Left ventricle myocardium inferior (tissue), 1 donor: ENCODE measurements at regions not wholly inside any gene's neighbourhood (a gene's known extent, or its start where the extent isn't known, plus 50 kb on each side); places are given as distances from the start of the nearest gene placed in this dataset.

Experiments used
- DNase-seq: peaks from one replicate; pipeline ENCODE4 v3.0.0-alpha.2; 2020
- H3K27ac ChIP-seq: fragments of 200-600 bp; replicated peaks from 2 replicates; pipeline ENCODE4 v1.8.0; 2021
- H3K27me3 ChIP-seq: fragments of 200-600 bp; 2 replicates; pipeline ENCODE4 v1.8.0; 2021; ENCODE audit warnings: low read depth
- H3K36me3 ChIP-seq: fragments of 200-600 bp; 2 replicates; pipeline ENCODE4 v1.8.0; 2021
- H3K4me1 ChIP-seq: fragments of 200-600 bp; 2 replicates; pipeline ENCODE4 v1.8.0; 2021
- H3K4me3 ChIP-seq: fragments of 200-600 bp; 2 replicates; pipeline ENCODE4 v1.8.0; 2021; ENCODE audit warnings: mild to moderate bottlenecking, moderate library complexity
- H3K9me3 ChIP-seq: fragments of 200-600 bp; replicated peaks from 2 replicates; pipeline ENCODE4 v1.8.0; 2021
- CTCF ChIP-seq: fragments of 200-600 bp; IDR thresholded peaks from 2 replicates; pipeline ENCODE4 v1.8.0; 2021; ENCODE audit warnings: antibody characterized with exemption, mild to moderate bottlenecking, borderline replicate concordance
- intact Hi-C: fragments of 100-400 bp; cut with micrococcal nuclease; formaldehyde crosslinking; loops from one replicate; pipeline ENCODE4 v1.11.0; 2022
- donor health status: DM: no; HTN: yes; CAD: no; lungs with severe emphysema.

GRCh38 chr18:10047237-10047636 is 133.4 kb downstream of the VAPA start:
- TF ChIP-seq CTCF = no peak
- Histone ChIP-seq H3K4me3 (no peak overlapping the region), H3K4me1 (no peaks in the 10 kb centered on the region), H3K27me3 (no peaks in the 10 kb centered on the region), H3K36me3 (no peaks in the 10 kb centered on the region), H3K27ac (peak overlapping the region; percentile 52), H3K9me3 (peaks cover 18% of the 10 kb centered on the region)
- intact Hi-C loops = no loop called here
- DNase-seq = no peak

- H3K4me3 ChIP-seq = no peak overlapping the region
- peak overlapping the region; percentile 43 for H3K27ac ChIP-seq
- intact Hi-C loops = no loop called here
- peaks cover 3% of the 10 kb centered on the region for H3K4me1 ChIP-seq
- no peaks in the 10 kb centered on the region for H3K27me3 ChIP-seq
- H3K9me3 ChIP-seq = no peaks in the 10 kb centered on the region
- DNase-seq = no peak
- H3K36me3 ChIP-seq = no peaks in the 10 kb centered on the region
- no peak for TF ChIP-seq CTCF
Observed at GRCh38 chr18:10049747-10050146, 135.9 kb downstream of the VAPA start.

- H3K4me1 ChIP-seq = peaks cover 10% of the 10 kb centered on the region
- no peak for DNase-seq
- H3K27ac ChIP-seq = peak overlapping the region; percentile 81
- intact Hi-C loops = no loop called here
- H3K9me3 ChIP-seq = no peaks in the 10 kb centered on the region
- H3K36me3 ChIP-seq = no peaks in the 10 kb centered on the region
- H3K27me3 ChIP-seq = no peaks in the 10 kb centered on the region
- TF ChIP-seq CTCF = no peak
- H3K4me3 ChIP-seq = no peak overlapping the region
Observed at GRCh38 chr18:10050956-10051355, 137.1 kb downstream of the VAPA start.

GRCh38 chr18:10051877-10052631 is 138.2 kb downstream of the VAPA start:
- no peaks in the 10 kb centered on the region for H3K36me3 ChIP-seq
- H3K9me3 ChIP-seq = no peaks in the 10 kb centered on the region
- DNase-seq = peak; percentile 64
- H3K27ac ChIP-seq = peak overlapping the region; percentile 81
- no peak overlapping the region for H3K4me3 ChIP-seq
- H3K27me3 ChIP-seq = no peaks in the 10 kb centered on the region
- peaks cover 13% of the 10 kb centered on the region for H3K4me1 ChIP-seq
- no peak for TF ChIP-seq CTCF
- intact Hi-C loops = no loop called here

GRCh38 chr18:10052871-10053270 is 139.1 kb downstream of the VAPA start:
- H3K27me3 ChIP-seq = no peaks in the 10 kb centered on the region
- H3K27ac ChIP-seq = peak overlapping the region; percentile 61
- H3K9me3 ChIP-seq = no peaks in the 10 kb centered on the region
- no peak for TF ChIP-seq CTCF
- no peaks in the 10 kb centered on the region for H3K36me3 ChIP-seq
- intact Hi-C loops = no loop called here
- no peak overlapping the region for H3K4me3 ChIP-seq
- H3K4me1 ChIP-seq = peaks cover 21% of the 10 kb centered on the region
- no peak for DNase-seq
